HG03558 (cell line): ENCODE measurements at regions not wholly inside any gene's neighbourhood (a gene's known extent, or its start where the extent isn't known, plus 50 kb on each side); places are given as distances from the start of the nearest gene placed in this dataset.

Experiments used
- ATAC-seq: cut with Tn5 transposase; IDR thresholded peaks from one replicate; pipeline ENCODE4 v1.9.1; 2021; ENCODE audit warnings: moderate number of reproducible peaks; ENCODE audit not compliant: unreplicated experiment; ENCODE audit errors: extremely low read depth

DNA sequence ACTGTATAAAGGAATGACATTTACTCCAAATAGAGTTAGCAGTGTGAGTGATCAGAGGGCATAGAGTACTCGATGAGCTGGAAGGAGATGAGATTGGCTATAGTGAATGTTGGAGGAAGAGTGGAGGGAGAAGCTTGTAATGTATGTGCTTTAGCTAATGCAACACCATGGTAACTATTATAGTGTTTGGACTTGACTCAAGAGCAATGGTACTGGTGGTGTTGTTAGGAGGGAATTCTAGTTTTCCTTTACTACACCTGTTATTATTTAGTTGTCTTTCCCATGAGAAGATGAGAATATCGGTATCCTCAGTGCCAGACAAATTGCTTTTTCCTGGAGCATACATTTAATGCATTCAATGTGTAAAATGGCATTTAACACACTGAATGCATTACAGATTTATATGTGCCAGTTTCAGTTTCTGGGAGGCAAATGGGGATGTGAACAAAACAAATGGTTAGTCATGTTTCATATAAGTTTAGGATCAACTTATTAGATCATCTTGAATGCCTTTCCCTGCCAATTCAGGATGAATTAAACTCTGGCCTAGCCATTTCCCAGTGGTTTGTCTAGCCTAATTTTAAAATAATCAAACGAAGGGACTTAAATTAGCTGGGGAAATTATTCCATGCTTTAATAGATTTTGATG lies 291.1 kb upstream of the ADAMTS5 start:
- ATAC-seq, result no peak

DNA sequence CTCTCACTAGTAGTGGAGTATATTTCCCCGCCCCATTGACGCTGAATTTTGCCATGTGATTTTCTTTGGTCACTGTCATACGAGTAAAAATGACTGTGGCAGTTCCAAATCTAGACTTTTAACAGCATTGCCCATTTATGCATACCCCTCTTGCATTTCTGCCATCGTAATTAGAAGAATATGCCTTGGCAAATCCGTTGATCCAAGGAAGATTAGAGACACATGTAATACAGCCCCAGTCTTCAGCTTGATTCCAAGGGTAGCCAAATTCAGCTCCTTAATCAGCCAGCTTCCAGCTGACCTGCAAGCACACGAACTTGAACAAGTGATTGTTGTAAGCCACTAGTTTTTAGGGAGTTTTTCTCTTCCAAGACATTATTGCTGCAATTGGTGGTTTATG lies 290.3 kb upstream of the ADAMTS5 start:
- no peak for ATAC-seq

DNA sequence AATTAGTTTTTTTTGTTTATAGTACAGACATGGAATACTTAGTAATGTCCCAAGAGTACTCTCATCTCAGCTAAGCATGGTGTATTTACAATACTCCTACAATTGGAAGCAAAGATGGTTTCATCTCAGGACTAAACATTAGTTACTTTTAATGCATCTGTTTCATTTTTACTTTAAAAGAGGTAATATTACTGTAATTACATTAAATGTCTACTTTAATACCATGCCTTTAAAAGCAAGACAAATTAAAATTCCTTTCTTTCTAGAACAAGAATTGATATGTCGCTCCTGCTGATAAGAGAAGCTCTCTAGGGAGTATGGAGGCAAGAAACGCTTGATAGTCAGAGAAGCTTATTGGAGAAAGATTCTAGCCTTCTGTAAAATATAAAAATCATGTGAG lies 284.9 kb upstream of the ADAMTS5 start:
- ATAC-seq, result no peak

DNA sequence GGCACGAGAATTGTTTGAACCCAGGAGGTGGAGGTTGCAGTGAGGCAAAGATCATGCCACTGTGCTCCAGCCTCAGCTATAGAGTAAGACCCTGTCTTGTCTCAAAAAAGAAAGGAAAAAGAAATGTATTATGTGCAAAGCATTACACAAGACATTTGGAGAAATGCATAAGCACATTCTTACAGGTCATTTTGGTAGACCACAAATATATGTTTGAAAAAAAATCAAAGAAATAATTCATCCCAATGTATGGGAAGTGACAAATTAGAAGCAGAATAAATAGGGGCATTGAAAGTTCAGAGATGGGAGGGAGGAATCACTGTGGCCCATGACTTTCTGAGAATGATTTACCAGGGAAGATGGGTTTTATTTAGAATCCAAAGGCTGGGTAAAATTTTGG lies 283.5 kb upstream of the ADAMTS5 start:
- no peak for ATAC-seq

DNA sequence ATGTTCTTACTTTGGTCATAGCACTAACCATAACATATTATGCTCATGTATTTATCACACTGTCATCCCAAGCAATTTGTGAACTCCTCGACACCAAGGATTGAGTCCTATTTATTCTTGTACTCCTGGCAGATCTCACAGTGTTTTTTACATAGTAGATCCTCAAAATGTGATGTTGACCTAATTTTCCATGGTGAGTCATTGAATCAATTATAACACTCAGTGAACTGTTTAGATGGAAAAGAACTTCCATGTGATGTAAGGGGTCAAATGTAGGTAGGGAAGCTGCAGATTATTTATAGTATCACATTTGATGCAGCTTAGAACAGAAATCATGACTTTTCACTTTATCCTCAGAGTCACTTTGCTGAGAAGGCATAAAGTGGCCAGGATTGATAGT lies 281.9 kb upstream of the ADAMTS5 start:
- ATAC-seq, result no peak

DNA sequence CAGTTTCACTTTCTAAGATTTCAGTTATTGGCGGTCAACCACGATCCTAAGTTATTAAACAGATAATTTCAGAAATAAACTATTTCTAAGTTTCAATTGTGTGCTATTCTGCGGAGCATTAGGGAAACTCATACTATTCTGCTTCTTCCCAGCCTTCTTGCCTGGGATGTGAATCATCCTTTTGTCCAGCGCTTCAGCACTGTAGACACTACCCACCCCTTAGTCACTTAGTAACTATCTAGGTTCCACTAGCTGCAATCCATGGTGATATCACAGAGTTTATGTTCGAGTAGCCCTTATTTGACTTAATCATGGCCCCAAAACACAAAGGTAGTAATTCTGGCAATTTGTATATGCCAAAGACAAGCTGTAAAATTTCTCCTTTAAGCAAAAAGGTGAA lies 279.9 kb upstream of the ADAMTS5 start:
- no peak for ATAC-seq

DNA sequence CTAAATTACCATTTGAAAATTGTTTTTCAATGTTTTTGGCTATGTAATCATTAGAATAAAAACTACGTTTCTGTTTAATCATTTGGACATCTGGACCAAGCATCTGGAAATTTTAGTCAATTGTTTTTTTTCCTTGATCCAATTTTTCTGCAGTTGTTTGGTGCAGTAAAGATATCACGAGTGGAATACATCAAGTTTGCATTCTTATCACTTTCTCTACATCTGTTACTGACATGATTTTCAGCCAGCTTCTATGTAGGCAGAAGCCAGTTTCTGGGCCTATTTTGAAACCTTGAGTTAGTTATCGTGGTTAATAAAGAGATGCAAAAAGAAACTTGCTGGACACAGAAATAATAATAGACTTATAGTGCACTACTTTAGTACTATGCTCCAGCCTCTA lies 277.9 kb upstream of the ADAMTS5 start:
- no peak for ATAC-seq

DNA sequence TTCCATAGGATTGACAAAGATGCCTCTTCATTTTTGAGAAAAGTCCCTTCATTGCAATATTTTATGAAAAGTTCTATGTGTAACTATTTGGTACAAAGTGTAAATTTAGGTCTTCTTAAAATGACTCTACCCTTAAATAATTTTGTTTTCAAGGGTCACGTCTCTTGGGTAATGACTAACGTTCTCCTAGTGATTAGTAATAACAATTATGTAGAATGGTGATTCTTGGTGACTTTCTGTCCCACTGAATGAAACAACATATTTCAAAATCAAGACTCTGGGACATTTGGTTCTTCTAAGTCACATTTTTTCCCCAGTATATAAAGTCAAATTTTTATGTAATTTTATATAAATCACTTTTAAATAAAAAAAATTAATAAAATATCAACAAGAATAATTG lies 277.5 kb upstream of the ADAMTS5 start:
- ATAC-seq, result no peak

DNA sequence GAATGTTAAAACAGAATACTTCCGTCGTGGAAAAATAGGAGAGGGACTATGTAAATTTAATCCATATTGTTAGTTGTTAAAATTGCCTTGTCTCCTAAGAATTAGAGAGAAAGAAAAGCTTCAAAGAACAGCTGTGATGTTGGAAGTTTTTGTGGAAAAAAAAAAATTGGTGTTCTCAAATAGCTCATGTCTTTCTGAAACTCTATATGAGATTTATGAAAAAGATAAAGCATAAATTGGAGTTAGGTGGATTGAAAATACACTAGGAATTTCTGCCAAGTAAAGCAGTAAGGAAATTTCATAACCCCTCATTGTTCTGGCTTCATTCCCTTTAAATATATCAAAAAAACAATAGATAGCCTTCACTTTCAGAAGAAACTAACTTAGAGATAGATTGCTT lies 274.0 kb upstream of the ADAMTS5 start:
- no peak for ATAC-seq

DNA sequence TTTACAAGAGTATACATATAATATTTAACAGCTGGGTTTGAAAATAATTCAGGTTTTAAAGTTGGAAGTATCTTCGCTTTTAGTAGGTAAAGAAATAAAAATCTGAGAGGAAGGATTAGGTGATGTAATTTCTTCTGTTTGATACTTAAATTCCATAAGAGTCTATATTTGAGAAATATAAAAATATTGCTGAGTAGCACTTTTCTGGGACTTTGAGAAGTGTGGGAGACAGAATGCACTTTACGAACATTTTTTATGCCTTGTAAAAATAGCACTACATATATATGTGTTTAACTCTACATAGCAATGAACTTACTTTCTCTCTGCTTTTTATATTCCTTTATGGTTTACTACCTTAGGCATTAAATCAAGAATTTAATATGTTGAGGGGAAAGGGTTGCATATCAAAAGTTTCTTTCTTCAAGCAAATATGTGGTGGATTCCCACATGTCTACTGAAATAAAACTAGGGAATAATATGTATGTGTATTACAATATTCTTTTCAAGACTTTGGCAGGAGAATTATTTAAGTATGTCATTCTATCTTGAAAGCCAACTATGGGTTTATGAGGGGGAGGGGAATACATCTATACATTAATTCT lies 266.7 kb upstream of the ADAMTS5 start:
- no peak for ATAC-seq

DNA sequence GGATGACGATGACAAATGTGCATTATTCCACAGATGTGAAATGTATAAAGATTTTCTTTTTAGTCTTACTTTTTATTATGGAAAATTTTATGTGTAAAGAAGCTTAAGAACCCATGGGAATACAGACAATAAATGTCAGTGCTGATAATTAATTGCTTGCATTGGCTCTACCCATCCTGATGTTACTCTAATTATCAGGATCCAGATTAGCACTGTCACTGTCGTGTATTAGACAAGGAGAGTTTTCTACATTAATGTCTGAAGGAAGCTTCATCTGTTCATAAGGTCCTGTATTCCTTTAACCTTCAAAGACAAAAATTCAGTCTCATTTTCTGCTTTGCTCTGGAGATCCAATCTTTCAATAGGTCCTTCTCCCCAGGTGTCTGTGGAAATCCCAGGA lies 259.1 kb upstream of the ADAMTS5 start:
- ATAC-seq, result no peak

DNA sequence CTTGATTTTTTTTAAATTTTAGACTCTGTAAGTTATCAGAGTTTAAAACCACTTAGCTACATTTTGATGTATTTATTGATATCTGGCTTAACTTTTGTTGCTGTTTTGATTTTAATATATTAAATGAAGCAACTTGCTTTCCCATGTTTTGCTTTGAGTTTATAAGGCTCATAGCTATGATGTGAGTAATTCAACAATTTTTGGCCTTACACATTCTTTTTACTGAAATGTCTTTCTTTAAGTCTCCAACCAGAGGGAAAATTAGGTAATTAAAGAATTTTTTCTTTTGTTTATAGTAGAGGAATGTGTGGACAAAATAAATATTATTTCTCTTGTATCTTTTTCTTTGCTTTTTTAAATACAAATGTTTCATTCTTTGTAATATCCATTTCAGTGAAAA lies 258.3 kb upstream of the ADAMTS5 start:
- no peak for ATAC-seq

DNA sequence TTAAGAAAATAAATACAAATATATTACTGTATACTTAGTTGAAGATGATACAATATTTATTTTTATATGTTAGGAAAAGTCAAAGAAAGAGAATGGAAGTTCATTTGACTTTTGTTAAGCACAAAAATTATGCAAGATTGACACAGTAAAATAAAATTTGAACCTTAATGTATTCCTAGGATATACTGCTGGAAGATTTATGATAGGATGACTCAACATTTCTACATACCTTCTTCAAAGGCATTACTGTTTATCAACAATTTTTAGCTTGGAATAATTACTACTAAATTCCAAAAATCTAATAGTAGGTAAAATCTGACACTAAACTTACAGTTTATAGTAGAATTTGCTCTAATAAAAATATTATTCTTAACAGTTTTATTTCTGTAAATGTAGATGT lies 257.3 kb upstream of the ADAMTS5 start:
- no peak for ATAC-seq

DNA sequence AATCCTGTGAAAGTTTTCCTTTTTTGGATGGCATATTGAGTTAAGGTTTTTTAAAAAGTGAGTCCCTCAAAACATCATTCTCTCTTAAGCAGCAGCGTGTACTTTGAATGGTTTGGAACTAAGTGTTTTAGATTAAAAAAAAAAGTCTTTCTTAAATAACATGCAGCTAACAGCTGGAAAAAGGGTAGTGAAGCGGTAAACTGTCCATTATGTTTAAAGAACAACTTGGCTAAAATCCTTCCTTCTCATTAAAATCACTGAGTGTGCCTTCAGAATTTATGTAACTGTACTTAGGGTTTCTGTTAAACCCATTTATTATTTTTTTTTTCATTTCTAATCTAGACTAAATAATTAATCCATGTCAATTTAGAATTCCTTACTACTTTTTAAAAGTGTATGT lies 254.2 kb upstream of the ADAMTS5 start:
- no peak for ATAC-seq

DNA sequence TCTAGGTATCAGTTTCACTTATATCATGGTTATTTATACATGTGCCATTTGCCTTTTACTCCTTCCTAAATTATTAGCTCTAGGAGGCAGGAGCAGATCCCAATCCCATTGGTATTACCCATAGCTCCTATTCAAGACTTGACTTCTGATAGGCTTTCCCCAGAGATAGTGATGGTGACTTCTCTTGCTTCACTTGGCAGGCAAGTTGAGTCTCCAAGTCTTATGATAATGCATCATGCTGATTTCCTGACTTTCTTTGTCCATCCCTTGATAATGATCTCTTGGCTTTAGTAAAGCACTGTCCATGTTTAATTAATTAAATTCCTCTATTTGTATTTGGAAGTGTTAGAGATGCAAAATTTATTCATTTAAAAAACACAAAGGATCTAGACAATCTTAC lies 253.5 kb upstream of the ADAMTS5 start:
- no peak for ATAC-seq

DNA sequence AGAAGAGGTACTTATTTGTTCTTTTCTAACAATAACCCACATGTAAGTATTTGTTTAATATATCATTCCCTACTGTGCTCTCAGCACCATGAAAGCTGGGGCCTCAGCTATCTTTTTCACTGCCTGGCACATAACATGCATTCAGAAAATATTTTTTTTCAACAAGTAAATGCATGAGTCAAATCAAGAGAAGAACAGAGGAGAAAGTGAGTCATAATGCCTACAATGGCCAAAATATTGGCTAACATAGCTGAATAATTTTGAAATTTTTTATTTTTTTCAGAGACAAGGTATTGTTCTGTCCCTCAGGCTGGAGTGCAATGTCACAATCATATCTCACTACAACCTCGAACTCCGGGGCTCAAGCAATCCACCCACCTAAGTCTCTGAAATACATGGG lies 252.2 kb upstream of the ADAMTS5 start:
- ATAC-seq, result no peak

DNA sequence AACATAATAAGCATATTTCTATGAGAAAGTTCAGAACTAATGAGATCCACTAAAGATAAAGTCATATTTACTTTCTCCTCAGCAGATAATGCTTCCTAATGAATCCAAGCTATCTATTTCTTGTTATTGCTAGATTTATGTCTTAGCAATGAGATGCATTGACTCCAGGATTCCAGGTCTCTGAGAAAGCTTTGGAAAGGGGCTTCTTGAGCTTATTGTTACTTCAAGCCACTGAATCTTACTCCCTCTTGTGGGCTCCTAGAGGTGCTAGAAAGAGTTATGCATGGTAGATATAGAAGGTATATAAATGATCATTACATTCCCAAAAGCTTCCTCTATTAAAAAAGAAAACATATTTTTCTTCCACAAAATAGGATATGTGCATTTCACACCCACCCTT lies 246.4 kb upstream of the ADAMTS5 start:
- no peak for ATAC-seq

DNA sequence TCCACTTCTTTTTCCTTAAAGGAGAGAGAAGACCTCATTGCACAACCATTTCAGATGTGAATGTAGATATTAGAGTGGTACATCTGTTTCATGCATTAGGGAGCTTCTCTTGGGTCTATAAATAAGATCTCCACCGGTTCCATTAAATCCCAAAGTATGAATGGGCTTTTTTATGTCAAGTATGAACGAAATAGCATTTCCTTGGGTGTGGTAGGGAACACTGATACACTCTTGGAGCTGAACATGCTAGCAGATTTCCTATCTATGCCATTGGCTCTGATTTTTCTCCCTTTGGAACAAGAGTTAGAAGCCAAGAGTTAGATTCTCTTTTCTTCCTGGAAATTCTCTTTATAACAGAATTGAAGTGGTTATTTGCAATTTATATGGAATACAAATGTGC lies 245.6 kb upstream of the ADAMTS5 start:
- ATAC-seq, result no peak

DNA sequence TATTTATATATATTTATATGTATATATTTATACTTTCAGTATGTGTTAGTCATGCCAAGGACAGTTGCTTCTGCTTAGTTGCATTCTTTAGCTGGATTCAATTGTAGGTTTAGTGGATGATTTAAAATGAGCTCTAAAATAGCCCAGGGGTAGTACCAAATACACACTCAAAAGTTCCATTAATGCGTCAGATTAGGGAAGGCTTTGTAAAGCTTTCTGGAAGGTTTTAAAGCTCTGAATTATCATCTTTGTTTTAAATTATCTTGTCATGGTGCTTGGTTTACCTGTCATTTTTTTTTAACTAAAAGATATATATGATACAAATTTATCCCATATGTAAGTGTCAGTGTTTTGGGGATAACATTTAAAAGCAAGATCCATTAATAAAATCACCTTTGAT lies 242.7 kb upstream of the ADAMTS5 start:
- no peak for ATAC-seq

DNA sequence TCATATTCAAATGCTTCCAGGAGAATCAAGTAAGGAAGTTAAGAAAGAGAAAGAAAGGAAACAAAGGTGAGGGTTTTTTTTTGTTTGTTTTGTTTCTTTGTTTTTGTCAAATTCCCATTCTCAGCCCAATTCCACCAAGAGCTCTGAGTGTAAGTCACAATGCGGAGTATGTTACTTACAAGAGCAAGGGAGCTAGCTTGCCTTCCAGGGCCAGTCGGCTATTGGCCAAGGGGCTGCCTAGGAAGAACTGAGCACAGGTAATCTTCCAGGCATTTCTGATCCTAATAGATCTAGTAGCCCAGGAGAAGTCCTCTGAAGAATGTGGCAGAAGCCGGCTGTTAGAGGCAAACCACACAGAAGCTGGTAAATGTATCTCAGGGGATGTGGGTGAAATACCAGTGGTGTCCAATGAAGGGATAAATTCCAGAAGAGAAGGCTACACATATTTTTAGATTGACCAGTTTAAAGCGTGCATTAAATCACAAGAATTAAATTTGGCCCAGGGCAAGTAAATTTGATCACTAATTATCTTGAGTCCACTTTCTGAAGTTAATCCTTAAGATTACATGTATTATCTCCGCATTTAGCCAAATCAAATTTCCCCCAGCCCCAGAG lies 239.6 kb upstream of the ADAMTS5 start:
- no peak for ATAC-seq

DNA sequence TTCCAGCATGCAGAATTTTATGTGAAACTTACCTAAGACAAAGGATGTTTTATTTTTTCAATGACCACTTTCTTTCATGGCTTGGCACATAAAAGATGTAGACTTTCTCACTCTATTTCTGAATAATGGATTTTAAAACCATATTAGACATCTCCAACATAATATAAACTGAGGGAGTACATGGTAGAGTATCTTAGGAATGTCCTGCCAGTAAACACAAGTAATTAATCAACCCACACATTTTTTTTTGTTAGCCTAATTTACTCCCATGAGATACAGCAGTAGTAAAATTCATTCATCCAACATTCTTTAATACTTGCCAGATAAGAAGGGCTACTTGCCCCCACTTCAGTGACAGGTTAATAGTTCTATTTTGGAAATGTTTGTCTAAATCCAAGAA lies 235.4 kb upstream of the ADAMTS5 start:
- no peak for ATAC-seq

DNA sequence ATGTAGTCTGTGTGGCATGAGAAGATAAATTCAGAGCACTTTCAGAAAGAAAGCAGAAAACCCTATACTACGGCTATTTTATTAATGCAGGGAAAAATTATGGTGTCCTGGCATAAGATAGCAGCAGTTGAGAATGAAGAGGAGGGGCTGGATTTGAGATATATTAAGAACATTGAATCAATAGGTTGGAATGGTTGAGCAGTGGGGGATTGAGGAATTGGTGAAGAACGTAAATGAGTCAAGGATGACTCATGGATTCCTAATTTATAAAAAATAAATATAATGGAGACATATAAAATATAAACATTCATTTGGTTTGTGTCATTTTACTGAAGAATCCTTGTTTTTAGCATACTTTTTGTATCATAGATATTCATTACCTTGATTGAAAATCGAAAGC lies 234.3 kb upstream of the ADAMTS5 start:
- no peak for ATAC-seq
